ENCODE measurements at regions not wholly inside any gene's neighbourhood (a gene's known extent, or its start where the extent isn't known, plus 50 kb on each side); places are given as distances from the start of the nearest gene placed in this dataset.

GRCh38 chr10:20474064-20474463 is 423.0 kb downstream of the NEBL start:
- no peak for TF ChIP-seq CTCF (IDR thresholded peaks at IDR 0.05)
- TF ChIP-seq POLR2A (IDR thresholded peaks at IDR 0.05) = no peak
- TF ChIP-seq POLR2AphosphoS5 (IDR thresholded peaks at IDR 0.05) = no peak

Data from gastroesophageal sphincter (tissue), 3 donors.